ENCODE measurements at regions not wholly inside any gene's neighbourhood (a gene's known extent, or its start where the extent isn't known, plus 50 kb on each side); places are given as distances from the start of the nearest gene placed in this dataset.

DNA sequence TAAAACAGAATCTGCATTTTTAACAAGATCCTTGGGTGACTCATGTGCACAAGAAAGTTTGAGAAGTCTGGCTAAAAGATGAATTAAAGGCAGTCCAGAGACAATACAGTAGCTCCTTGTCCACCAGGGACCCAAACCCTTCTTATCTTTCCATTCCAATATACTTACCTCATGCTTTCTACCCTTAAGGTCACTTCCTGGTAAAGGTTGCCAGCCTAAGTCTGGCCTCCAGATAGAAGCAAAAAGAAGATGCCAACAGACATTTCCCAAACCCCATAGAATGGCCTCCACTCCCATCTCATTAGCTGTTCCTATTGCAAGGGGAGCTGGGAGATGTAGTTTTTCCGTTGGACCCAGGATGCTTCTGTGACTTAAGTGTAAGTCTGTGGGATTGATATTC, 101.4 kb upstream of the XYLT1 start:
- ATAC-seq (ENCODE audit: low FRiP score) (no peak), DNase-seq (ENCODE audit: low spot score) (no peak)
- TF ChIP-seq, protein P1, sequence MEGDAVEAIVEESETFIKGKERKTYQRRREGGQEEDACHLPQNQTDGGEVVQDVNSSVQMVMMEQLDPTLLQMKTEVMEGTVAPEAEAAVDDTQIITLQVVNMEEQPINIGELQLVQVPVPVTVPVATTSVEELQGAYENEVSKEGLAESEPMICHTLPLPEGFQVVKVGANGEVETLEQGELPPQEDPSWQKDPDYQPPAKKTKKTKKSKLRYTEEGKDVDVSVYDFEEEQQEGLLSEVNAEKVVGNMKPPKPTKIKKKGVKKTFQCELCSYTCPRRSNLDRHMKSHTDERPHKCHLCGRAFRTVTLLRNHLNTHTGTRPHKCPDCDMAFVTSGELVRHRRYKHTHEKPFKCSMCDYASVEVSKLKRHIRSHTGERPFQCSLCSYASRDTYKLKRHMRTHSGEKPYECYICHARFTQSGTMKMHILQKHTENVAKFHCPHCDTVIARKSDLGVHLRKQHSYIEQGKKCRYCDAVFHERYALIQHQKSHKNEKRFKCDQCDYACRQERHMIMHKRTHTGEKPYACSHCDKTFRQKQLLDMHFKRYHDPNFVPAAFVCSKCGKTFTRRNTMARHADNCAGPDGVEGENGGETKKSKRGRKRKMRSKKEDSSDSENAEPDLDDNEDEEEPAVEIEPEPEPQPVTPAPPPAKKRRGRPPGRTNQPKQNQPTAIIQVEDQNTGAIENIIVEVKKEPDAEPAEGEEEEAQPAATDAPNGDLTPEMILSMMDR (IDR thresholded peaks at IDR 0.05), result no peak

DNA sequence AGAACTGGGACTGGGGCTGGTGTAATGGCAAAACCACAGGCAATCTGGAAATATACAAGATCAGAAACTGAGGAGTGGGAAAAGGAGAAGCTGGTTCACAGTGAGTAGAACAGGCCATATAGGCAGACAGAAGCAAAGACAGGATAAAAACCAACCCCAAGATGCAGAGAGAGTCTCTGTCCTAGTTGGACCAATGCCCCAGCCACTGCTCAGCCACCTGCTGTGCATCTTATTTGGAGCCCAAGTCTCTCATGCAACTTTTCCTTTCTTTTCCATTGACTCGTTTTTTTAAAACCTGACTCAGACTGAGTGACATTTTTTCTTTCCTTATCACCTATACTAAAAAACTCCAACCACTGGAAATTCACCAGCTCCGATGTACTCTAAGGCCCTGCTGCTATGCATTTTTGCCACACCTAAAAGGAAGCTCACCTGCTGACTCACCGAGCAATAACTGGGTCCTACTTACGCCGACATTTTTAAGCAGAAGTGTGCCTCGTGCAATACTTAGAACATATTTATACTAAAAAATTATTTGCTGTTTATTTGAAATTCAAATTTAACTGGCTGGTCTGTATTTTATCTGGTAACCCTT, 100.8 kb upstream of the XYLT1 start:
- TF ChIP-seq, protein P1 (IDR thresholded peaks at IDR 0.05), result no peak
- no peak for ATAC-seq (ENCODE audit: low FRiP score)

DNA sequence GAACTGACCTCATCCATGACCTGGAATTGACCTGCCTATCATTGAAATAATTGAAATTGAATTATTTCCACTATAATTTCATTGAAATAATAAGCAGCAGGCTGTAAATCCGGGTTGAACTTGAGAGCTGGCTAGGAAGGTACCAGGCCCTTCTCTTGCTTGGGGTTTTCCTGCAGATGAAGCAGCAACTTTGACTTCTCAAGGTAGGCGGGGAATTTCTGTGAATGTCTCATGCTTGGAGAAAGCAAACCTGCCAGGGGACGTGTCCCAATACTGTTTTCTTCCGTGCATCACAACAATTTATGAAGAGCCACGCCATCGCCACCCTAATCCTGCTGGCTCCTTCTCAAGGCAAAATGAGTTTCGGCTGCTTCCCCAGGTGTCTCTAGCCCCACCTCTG, 97.5 kb upstream of the XYLT1 start:
- TF ChIP-seq, protein P1 (IDR thresholded peaks at IDR 0.05), result no peak
- ATAC-seq (ENCODE audit: low FRiP score), result no peak
- DNase-seq (ENCODE audit: low spot score), result no peak

More for the DNA sequence above, 100.8 kb upstream of the XYLT1 start:
- DNase-seq (ENCODE audit: low spot score), result no peak

DNA sequence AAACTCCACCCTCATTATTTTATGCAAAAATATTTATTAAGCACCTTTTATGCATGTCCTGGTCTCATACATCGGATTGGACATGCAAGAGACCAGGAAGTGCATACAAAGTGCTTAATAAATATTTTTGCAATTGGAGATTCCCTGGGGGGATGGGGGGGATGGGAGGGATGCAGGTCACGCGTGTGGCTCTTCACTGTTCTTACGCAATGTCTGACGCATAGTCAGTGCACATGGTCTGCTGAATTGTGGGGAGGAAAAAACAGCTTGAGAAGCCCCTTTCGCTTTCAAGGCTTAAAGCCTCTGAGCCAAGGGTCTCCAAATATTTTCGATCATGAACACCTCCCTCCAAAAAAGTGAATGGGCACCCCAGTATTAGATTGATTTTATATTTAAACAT, 96.7 kb upstream of the XYLT1 start:
- TF ChIP-seq, protein P1 (IDR thresholded peaks at IDR 0.05), result no peak
- ATAC-seq (ENCODE audit: low FRiP score) (no peak), DNase-seq (ENCODE audit: low spot score) (no peak)

DNA sequence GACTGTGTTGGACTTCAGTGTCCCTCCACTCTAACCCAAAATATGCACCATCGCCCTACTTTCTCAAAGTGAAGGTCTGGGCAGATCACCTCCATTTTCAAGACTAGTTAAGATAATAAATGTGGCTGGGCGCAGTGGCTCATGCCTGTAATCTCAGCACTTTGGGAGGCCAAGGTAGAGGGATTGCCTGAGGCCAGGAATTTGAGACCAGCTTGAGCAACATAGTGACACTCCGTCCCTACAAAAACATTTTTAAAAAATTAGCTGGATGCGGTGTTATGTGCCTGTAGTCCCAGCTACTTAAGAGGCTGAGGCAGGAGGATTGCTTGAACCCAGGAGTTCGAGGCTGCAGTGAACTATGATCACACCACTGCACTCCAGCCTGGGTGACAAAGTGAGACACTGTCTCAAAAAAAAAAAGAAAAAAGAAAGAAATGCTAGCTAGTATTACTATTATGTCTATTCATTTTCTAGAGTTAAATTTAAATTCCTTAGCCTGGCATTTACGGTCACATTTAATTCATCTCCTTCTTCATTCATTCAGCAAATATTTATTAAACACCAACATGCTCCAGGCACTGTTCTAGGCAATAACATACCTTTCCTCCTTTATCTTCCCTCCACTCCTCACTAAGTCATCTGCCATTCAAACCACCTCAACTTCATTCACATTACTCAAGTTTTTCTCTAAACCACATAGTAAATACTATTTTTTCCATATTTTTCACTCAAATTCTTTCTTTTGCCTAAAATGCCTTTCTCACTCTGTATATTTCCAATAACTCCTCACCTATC, 96.1 kb upstream of the XYLT1 start:
- DNase-seq (ENCODE audit: low spot score) (no peak), ATAC-seq (ENCODE audit: low FRiP score) (no peak)
- TF ChIP-seq, protein P1 (IDR thresholded peaks at IDR 0.05), result no peak

DNA sequence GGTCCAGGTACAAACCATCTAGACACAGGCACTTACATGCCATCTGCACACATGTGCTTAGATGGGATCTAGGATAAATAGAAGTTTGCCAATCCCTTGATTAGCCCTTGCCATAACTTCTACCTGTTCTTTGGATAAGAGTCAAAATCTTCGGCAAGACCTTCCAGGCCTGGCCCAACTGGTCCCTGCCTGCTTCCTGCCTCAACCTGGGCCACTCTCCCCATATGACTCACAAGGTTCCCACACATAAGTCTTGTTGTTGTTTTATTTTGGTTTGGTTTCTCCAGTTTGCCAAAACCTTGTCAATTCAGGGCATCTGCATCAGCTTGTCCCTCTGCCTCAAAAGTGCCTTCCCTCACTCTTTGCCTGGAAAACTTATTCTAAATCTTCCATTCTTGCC, 95.3 kb upstream of the XYLT1 start:
- TF ChIP-seq, protein P1 (IDR thresholded peaks at IDR 0.05), result no peak
- no peak for DNase-seq (ENCODE audit: low spot score)
- no peak for ATAC-seq (ENCODE audit: low FRiP score)

DNA sequence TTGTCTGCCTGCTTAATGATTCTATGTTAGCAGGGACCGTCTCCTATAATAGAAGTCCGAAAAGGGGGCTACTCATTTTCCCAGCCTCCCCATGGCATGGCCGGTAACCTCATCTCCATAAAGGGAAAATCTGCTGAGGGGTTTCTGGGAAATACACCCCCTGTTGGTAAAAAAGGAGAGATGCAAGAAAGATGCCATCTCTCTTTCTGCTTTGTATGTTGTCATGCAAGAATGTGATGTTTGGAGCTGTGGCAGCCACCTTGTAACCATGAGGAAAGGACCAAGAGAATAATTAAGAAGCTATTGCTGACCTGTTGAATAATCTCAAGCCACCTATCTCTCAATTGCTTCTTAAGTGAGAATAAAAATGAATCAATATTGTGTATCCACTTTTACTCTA, 94.8 kb upstream of the XYLT1 start:
- ATAC-seq (ENCODE audit: low FRiP score) (no peak), DNase-seq (ENCODE audit: low spot score) (no peak)
- TF ChIP-seq, protein P1 (IDR thresholded peaks at IDR 0.05), result no peak
